BE2C (cell line): ENCODE measurements at regions not wholly inside any gene's neighbourhood (a gene's known extent, or its start where the extent isn't known, plus 50 kb on each side); places are given as distances from the start of the nearest gene placed in this dataset.

ENCODE experiments used
- DNase-seq: peaks from one replicate; pipeline ENCODE4 v3.0.0-alpha.2; 2020
- H3K27me3 ChIP-seq: fragments of 250-450 bp; sonication (Bioruptor Pico); 2 replicates; pipeline ENCODE4 v1.5.1; 2020; ENCODE audit warnings: mild to moderate bottlenecking
- H3K36me3 ChIP-seq: fragments of 250-450 bp; sonication (Bioruptor Pico); 2 replicates; pipeline ENCODE4 v1.5.1; 2020; ENCODE audit warnings: mild to moderate bottlenecking
- H3K4me1 ChIP-seq: fragments of 250-450 bp; sonication (Bioruptor Pico); 2 replicates; pipeline ENCODE4 v1.5.1; 2020
- H3K4me3 ChIP-seq: 2 replicates; pipeline ENCODE4 v1.5.1; 2011; ENCODE audit warnings: low read depth, low read length
- H3K9me3 ChIP-seq: fragments of 250-450 bp; sonication (Bioruptor Pico); 2 replicates; pipeline ENCODE4 v1.5.1; 2020
- TF ChIP-seq, protein P1 (sequence below): IDR thresholded peaks from 2 replicates; pipeline ENCODE4 v1.5.1; 2012; ENCODE audit warnings: mild to moderate bottlenecking, low read depth, low read length

DNA sequence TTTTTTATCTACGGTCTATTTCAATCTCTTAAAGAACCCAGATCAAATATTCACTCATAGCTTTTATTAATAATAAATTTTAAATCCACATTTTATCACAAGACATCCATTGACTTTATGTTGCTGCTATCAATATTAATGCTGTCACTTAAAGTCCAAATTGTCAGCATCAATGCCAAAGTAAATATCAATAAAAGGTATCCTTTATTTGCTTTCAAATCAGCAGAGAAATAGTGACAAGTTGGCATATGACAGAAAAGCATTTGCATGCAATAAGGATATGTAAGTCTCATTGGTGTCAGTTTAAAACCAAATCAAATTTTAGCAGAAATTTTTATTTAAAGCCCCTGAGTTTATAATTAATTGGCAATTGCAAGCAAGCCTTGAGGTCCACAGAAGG is 775.4 kb downstream of the ADCYAP1 start:
- Histone ChIP-seq H3K36me3 (no peaks in the 10 kb centered on the region), H3K27me3 (no peaks in the 10 kb centered on the region), H3K9me3 (no peaks in the 10 kb centered on the region), H3K4me3 (no peak overlapping the region), H3K4me1 (no peaks in the 10 kb centered on the region)
- no peak for DNase-seq
- TF ChIP-seq, protein P1, sequence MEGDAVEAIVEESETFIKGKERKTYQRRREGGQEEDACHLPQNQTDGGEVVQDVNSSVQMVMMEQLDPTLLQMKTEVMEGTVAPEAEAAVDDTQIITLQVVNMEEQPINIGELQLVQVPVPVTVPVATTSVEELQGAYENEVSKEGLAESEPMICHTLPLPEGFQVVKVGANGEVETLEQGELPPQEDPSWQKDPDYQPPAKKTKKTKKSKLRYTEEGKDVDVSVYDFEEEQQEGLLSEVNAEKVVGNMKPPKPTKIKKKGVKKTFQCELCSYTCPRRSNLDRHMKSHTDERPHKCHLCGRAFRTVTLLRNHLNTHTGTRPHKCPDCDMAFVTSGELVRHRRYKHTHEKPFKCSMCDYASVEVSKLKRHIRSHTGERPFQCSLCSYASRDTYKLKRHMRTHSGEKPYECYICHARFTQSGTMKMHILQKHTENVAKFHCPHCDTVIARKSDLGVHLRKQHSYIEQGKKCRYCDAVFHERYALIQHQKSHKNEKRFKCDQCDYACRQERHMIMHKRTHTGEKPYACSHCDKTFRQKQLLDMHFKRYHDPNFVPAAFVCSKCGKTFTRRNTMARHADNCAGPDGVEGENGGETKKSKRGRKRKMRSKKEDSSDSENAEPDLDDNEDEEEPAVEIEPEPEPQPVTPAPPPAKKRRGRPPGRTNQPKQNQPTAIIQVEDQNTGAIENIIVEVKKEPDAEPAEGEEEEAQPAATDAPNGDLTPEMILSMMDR: no peak

DNA sequence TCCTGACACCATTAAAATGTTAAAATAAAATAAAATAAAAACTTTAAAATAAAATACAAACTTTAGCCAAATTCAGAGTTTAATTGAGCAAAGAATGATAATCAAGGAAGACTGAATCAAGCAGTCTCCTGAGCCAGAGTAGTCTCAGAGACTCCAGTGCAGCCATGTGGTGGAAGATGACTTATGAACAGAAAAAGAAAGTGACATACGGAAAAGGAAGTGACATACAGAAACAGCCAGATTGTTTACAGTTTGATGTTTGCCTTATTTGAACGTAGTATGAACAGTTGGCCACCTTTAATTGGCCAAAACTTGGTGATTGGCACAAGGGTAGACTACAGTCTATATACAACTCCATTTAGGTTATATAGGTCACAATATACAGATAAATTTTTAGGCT is 787.2 kb downstream of the ADCYAP1 start:
- H3K4me1 ChIP-seq: no peaks in the 10 kb centered on the region
- TF ChIP-seq, protein P1: no peak
- no peak overlapping the region for H3K4me3 ChIP-seq
- H3K36me3 ChIP-seq: no peaks in the 10 kb centered on the region
- no peaks in the 10 kb centered on the region for H3K27me3 ChIP-seq
- no peak for DNase-seq
- no peaks in the 10 kb centered on the region for H3K9me3 ChIP-seq

DNA sequence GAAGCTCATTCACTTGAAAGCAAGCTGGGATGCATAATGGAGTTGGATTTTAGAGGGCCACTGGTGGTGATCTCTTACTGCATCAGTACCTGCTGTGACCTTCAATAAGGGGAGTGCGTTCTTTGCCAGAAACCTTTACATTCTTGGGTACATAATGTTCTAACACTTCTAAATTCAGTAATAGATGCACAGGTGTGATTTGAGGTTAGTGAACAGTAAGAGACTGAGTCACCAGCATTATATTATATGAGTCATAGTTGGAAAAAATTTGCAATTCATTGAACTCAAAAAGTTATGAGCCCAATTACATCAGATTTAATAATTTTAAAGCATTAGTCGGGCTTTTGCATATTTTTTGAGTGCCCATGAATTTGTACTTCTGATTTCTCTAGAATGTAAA is 803.3 kb downstream of the ADCYAP1 start:
- no peak for DNase-seq
- Histone ChIP-seq H3K9me3 (no peaks in the 10 kb centered on the region), H3K27me3 (no peaks in the 10 kb centered on the region), H3K4me3 (no peak overlapping the region), H3K4me1 (no peaks in the 10 kb centered on the region), H3K36me3 (no peaks in the 10 kb centered on the region)
- TF ChIP-seq, protein P1: no peak

DNA sequence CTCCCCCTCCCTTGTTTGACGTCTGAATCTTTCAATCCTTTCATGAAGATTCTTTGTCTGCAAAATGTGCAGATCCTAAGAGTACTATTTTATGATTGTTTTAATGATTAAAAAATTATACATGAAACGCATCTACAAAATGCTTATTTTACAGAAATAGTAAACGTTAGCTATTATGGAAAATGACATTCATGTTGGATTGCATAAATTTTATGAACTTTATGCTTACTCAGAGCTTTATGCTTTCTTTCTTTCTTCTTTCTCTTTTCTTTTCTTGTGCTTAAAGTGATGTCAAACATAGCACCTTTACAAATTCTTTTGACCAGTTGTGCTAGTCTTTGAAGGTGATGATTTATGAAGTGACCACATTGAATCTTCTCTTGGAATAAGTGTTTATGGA is 805.4 kb downstream of the ADCYAP1 start:
- Histone ChIP-seq H3K4me1 (no peaks in the 10 kb centered on the region), H3K4me3 (no peak overlapping the region), H3K27me3 (no peaks in the 10 kb centered on the region), H3K9me3 (no peaks in the 10 kb centered on the region), H3K36me3 (no peaks in the 10 kb centered on the region)
- TF ChIP-seq, protein P1: no peak
- DNase-seq: no peak

DNA sequence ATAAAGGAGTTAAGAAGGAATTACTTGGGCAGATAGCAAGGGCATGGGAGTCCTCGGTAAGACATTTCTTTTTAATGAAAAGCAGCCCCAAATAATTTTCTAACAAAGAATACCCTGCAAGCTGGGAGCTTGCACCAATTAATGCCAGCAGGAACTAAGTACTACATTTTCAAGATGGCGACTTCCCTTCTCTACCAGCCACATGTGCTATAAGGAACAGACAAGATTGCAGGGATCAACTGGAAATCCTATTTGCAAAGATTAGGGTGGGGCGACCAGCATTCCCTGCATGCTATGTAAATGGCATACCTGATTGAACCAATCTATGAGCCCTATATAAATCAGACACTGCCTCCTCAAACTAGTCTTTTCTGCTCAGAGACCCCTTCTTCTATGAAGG is 827.5 kb downstream of the ADCYAP1 start:
- no peak for DNase-seq
- TF ChIP-seq, protein P1: no peak

DNA sequence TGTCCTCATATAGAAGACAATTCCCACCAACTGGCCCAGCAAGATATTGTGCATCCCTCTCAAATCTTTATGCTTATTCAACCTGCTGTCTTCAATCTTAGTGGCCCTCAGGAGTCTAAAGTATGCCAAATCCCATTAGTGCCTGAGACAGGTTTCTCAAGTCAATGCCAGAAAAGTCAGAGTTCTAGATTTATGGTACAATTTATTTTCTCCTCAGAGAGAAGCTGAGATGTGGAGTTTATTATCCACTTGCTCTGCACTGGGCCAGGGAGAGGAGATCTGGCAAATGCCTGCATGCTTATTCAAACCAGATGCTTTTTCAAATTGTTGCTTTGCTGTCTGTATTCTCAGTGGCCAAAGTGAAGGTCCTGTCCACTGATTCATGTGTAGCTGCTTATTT is 825.2 kb downstream of the METTL4 start:
- no peaks in the 10 kb centered on the region for H3K9me3 ChIP-seq
- no peaks in the 10 kb centered on the region for H3K36me3 ChIP-seq
- DNase-seq: no peak
- TF ChIP-seq, protein P1: no peak
- H3K4me3 ChIP-seq: no peak overlapping the region
- H3K27me3 ChIP-seq: no peaks in the 10 kb centered on the region
- no peaks in the 10 kb centered on the region for H3K4me1 ChIP-seq

More for the DNA sequence above, 827.5 kb downstream of the ADCYAP1 start:
- Histone ChIP-seq H3K9me3 (no peaks in the 10 kb centered on the region), H3K4me1 (no peaks in the 10 kb centered on the region), H3K27me3 (no peaks in the 10 kb centered on the region), H3K36me3 (no peaks in the 10 kb centered on the region), H3K4me3 (no peak overlapping the region)
